ENCODE measurements at regions not wholly inside any gene's neighbourhood (a gene's known extent, or its start where the extent isn't known, plus 50 kb on each side); places are given as distances from the start of the nearest gene placed in this dataset.
"Not testable (repeated sequence)": the region's sequence is repeated elsewhere in the genome, so short reads cannot be mapped to it uniquely, and the experiment has no call there.

DNA sequence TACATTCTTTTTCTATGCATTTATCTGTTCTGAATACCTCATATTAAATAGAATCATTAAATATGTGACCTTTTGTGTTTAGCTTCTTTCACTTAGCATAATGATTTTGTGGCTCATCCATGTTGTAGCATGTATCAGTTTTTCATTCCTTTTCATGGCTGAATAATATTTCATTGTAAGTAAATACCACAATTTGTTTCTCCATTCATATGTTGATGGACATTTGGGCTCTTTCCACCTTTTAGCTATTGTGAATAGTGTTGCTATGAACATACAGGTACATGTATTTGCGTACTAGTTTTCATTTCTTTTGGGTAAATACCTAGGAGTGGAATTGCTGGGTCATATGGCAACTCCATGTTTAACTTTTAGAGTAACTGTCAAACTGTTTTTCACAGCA lies 85.1 kb downstream of the GNL3L start:
- DNase-seq, result no peak

DNA sequence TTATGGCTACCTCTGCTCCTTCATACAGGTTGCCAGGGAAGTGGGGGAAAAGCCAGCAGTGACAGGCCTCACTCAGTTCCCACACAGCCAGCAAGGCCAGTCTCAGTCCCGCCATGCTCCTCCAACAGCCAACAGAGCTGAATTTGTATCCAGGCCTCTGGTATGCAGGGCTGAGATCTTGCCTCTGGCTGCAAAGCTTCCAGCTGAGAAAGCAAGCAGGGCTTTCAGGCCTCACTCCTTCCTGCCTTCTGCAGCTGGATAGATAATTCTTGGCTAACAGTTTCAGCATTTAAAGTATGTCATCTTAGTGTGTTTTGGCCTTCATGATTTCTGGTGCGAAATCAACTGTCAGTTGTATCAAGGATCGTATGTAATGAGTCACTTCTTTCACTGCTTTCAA lies 103.6 kb downstream of the GNL3L start:
- no peak for DNase-seq

DNA sequence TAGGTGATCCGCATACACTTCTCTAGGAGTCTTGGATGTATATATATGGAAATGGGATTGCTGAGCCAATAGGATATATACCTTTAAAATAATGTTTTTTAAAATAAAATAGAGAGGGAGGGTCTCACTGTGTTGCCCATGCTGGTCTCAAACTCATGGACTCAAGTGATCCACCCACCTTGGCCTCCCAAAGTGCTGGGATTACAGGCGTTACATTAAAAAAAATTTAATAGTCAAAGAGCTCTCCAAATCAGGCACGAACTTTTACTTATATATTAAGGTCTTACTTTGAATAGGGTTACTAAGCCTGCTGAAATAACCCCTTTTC lies 109.0 kb downstream of the GNL3L start:
- no peak for DNase-seq

DNA sequence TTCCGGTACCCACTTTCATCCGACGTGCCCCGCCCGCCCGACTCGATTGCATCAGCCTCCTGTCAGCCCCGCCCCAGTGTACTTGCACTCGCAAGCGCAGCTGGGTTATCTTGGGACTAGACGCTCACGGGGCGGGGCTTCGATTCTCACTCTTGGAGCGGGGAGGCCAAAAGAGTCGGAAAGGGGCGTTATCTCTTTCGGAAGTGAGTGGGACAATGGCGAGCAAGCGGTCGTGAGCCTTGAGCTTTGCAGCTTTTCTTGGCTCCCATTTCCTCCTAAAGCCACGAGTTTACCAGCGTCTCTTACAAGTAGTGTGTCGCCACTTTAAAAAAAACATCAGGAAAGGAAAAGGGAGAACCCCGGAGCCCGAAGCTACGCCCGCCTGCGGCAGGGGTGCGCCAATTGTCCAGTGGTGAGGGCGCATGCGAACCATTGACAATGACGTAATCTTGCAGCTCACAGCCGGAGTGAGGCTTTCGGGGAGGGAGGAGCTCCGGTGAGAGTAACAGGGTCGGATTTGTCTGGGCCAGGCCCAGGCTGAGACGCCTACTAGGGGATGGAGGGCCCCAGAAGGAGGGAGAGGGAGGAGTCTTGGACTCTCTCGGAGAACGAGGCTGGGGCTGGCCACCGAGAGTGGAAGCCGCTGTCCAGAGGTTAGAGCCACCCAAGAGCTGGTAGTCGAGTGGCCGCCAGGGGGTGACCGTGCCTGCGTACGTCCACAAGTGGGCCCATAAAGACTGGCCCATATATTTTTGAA lies 109.5 kb downstream of the GNL3L start:
- peak; percentile 91 to 94 for DNase-seq

DNA sequence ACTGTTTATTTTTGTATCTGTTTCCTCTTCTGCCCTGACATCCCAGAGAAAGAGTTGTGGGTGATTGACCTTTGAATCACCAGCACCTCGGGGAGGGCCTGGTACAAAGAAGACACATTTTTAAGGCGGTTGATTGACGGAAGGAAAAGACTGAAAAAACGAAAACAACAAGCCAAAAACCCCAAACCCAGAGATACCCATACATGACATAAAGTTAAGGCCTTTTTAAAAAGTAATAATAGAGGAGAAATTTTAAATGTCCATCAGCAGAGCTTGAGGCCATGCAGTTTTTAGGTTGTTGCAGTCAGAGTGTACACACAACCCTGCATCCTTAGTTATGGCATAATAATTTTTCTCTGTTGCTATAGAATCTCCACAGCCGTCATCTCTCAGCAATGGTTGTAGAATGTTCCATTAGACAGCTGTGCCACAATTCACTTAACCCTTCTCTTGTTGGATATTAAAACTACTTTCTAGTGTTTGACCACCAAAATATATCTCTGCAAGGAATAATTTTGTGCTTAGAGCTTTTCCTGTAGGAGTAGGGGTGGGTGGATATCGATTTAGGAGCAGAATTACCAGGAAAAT lies 110.2 kb downstream of the GNL3L start:
- DNase-seq, result no peak

DNA sequence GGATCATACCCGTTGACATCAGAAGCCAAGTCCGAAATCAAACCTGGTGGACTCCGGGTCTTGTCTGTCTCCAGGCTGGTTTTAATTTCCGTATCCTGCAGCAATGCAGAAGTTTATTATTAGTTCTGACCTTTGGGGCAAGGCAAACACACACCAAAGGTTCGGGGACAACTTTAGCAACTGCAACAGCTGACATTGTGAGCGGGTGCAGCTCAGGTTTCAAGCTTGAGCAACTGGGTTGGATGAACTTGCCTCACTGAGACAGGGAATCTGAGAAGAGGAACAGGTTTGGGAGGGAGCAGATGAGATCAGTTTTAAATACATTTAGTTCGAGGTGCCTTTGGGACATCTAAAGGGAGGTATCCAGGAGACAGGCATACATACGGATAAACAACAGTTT lies 110.7 kb downstream of the GNL3L start:
- DNase-seq, result no peak

DNA sequence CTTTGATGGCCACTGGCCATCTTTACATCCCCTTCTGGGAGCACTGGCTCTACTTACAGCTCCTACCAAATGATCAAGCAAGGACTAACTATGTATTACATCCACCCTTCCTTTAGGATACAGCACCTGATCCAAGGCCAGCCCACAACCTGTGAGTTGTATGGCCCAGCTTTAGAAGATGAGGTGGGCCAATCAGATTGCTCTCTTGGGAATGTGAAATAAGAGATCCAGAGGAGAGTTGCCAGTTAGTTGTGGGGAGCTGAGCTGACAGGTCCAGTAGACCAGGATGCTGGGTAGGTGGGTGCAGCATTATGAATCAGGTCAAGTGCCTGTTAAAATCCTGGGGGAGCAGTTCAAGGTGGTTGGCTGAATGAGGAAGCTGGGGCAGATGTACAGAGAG lies 111.5 kb downstream of the GNL3L start:
- DNase-seq, result no peak

DNA sequence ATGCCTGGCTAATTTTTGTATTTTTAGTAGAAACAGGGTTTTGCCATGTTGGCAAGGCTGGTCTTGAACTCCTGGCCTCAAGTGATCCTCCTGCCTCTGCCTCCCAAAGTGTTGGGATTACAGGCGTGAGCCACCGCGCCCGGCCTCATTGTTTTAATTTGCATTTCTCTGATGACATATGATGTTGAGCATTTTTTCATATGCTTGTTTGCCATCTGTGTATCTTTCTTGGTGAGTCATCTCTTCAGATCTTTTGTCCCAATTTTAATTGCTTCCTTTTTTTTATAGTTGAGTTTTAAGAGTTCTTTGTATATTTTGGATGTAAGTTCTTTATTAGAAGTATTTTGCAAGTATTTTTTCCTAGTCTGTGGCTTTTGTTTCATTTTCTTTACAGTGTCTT lies 117.6 kb downstream of the GNL3L start:
- DNase-seq, result not testable (repeated sequence)

DNA sequence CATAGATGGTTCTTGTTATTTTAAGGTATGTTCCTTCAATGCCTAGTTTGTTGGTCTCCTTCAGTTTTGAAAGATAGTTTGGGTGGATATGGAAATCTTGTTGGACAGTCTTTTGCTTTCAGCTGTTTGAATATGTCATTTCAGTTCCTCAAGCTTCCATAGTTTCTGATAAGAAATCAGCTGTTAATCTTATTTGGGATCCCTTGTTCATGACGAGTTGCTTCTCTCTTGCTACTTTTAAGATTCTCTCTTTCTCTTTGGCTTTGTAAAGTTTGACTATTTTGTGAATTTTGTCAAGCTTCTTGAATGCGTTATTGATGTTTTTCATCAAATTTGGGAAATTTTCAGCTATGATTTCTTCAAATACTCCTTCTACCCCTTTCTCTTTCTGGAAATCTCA lies 129.5 kb downstream of the GNL3L start:
- DNase-seq, result no peak

DNA sequence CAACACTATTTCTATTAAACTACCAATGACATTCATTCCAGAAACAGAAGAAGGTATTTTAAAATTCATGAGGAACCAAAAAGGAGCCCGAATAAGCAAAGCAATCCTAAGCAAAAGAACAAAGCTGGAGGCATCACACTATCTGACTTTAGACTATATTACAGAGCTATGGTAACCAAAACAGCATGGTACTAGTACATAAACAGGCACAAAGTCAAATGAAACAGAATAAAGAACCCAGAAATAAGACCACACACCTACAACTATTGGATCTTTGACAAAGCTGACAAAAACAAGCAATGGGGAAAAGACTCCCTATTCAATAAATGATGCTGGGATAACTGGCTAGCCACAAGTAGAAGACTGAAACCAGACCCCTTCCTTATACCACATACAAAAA lies 122.3 kb downstream of the ITIH6 start:
- no peak for DNase-seq

DNA sequence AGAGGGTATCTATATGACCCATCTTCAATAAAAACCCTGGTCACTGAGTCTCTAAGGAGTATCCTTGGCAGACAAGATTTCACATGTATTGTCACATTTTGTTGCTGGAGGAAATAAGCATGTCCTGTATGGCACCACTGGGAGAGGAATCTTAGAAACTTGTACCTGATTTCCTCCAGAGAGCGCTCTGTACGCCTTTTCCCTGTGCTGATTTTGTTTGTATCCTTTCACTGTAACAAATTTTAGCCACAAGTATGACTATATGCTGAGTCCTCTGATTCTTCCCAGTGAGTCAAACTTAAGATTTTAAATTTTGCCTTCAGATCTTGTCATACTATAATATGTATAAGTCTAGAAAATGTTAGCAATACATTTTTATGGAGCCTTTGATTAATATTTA lies 102.8 kb downstream of the ITIH6 start:
- peak in 1 of 2 donors; percentile 13 for DNase-seq

DNA sequence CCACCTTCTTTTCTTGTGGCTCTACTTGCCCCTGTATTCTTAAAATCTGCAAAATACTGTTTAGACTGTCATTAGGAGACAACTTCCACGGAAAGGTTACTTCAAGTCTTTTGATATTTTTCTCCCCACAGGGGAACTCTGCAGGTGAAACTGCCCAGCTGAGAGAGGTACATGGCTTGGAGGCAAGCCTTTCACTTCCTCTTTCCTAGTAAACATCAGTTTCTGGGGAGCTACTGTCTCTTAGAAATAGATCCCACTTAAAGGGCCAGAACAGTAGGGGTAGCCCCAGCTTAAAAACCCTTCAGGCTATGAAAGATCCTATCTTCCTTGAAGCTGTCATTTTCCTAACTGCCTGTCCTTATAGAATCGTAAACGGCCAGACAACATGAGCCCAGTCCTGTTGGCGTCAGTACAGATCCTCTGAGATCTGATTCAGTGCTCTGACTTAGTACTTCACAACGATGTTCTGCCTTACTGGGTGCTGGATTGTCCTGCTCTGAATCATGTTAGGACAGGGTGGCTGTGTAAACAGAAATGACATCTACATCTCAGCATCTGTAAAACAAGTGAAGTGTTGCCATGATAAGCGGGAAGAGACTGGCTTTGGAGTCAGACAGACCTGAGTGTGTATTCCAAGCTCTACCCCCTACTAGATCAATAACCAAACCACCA lies 102.1 kb downstream of the ITIH6 start:
- DNase-seq, result no peak

Data from right lung (tissue), 2 donors.